Panc1 (cell line): ENCODE measurements at regions not wholly inside any gene's neighbourhood (a gene's known extent, or its start where the extent isn't known, plus 50 kb on each side); places are given as distances from the start of the nearest gene placed in this dataset.

Source experiments
- POLR2AphosphoS5 ChIP-seq: IDR thresholded peaks from 2 replicates; pipeline ENCODE4 v1.6.1; 2012; ENCODE audit warnings: mild to moderate bottlenecking, low read depth, low read length, moderate library complexity
- SIN3A ChIP-seq: IDR thresholded peaks from 2 replicates; pipeline ENCODE4 v1.6.1; 2012; ENCODE audit warnings: low read depth, mild to moderate bottlenecking, low read length, moderate library complexity, borderline replicate concordance; ENCODE audit not compliant: insufficient read depth
- TF ChIP-seq, protein P1 (sequence below): fragments of 450-650 bp; IDR thresholded peaks from 2 replicates; pipeline ENCODE4 v1.5.1; 2017; ENCODE audit warnings: mild to moderate bottlenecking
- TF ChIP-seq, protein P2 (sequence below), 2 experiments: IDR thresholded peaks; 2 replicates each; pipeline ENCODE4 v1.6.1; 2011 to 2012; ENCODE audit warnings: low read depth in 2 of 2, control low read depth in 1 of 2, low read length in 1 of 2, mild to moderate bottlenecking in 1 of 2, moderate library complexity in 1 of 2; ENCODE audit not compliant: insufficient read depth in 1 of 2

DNA sequence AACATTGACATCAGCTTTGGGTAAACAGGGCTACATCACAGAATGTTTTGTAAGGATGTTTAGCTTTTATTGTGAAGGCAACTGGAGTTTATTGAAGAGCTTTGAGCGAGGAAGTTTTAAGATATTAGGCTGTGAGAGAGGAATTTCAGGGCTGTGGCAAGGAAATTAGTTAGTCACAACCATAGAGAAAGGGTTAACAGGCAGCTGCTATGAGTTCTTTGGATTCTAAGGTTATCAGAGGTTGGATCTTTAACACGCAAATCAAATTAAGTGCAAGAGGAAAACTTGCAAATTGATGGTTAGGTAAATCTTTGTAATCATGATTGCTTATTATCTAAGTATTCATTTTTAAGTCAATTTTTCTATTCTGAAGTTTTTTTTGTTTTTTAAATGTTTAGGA lies 156.0 kb downstream of the UGT8 start:
- TF ChIP-seq, protein P1, sequence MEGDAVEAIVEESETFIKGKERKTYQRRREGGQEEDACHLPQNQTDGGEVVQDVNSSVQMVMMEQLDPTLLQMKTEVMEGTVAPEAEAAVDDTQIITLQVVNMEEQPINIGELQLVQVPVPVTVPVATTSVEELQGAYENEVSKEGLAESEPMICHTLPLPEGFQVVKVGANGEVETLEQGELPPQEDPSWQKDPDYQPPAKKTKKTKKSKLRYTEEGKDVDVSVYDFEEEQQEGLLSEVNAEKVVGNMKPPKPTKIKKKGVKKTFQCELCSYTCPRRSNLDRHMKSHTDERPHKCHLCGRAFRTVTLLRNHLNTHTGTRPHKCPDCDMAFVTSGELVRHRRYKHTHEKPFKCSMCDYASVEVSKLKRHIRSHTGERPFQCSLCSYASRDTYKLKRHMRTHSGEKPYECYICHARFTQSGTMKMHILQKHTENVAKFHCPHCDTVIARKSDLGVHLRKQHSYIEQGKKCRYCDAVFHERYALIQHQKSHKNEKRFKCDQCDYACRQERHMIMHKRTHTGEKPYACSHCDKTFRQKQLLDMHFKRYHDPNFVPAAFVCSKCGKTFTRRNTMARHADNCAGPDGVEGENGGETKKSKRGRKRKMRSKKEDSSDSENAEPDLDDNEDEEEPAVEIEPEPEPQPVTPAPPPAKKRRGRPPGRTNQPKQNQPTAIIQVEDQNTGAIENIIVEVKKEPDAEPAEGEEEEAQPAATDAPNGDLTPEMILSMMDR: no peak
- TF ChIP-seq, protein P2, sequence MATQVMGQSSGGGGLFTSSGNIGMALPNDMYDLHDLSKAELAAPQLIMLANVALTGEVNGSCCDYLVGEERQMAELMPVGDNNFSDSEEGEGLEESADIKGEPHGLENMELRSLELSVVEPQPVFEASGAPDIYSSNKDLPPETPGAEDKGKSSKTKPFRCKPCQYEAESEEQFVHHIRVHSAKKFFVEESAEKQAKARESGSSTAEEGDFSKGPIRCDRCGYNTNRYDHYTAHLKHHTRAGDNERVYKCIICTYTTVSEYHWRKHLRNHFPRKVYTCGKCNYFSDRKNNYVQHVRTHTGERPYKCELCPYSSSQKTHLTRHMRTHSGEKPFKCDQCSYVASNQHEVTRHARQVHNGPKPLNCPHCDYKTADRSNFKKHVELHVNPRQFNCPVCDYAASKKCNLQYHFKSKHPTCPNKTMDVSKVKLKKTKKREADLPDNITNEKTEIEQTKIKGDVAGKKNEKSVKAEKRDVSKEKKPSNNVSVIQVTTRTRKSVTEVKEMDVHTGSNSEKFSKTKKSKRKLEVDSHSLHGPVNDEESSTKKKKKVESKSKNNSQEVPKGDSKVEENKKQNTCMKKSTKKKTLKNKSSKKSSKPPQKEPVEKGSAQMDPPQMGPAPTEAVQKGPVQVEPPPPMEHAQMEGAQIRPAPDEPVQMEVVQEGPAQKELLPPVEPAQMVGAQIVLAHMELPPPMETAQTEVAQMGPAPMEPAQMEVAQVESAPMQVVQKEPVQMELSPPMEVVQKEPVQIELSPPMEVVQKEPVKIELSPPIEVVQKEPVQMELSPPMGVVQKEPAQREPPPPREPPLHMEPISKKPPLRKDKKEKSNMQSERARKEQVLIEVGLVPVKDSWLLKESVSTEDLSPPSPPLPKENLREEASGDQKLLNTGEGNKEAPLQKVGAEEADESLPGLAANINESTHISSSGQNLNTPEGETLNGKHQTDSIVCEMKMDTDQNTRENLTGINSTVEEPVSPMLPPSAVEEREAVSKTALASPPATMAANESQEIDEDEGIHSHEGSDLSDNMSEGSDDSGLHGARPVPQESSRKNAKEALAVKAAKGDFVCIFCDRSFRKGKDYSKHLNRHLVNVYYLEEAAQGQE (IDR thresholded peaks at IDR 0.05; ENCODE audit: insufficient read depth in 1 of 2, low read depth in 2 of 2, low read length in 1 of 2): no peak
- TF ChIP-seq POLR2AphosphoS5: no peak
- TF ChIP-seq SIN3A: no peak
